AG09319 (cell line): ENCODE measurements at regions not wholly inside any gene's neighbourhood (a gene's known extent, or its start where the extent isn't known, plus 50 kb on each side); places are given as distances from the start of the nearest gene placed in this dataset.

Source experiments
- DNase-seq: peaks from one replicate; pipeline ENCODE4 v3.0.0-alpha.2; 2010; ENCODE audit warnings: low read depth; ENCODE audit errors: extremely low read depth
- TF ChIP-seq, protein P1 (sequence below): IDR thresholded peaks from 2 replicates; pipeline ENCODE4 v1.5.1; 2011; ENCODE audit warnings: low read depth, mild to moderate bottlenecking, inconsistent platforms, low read length, moderate library complexity

DNA sequence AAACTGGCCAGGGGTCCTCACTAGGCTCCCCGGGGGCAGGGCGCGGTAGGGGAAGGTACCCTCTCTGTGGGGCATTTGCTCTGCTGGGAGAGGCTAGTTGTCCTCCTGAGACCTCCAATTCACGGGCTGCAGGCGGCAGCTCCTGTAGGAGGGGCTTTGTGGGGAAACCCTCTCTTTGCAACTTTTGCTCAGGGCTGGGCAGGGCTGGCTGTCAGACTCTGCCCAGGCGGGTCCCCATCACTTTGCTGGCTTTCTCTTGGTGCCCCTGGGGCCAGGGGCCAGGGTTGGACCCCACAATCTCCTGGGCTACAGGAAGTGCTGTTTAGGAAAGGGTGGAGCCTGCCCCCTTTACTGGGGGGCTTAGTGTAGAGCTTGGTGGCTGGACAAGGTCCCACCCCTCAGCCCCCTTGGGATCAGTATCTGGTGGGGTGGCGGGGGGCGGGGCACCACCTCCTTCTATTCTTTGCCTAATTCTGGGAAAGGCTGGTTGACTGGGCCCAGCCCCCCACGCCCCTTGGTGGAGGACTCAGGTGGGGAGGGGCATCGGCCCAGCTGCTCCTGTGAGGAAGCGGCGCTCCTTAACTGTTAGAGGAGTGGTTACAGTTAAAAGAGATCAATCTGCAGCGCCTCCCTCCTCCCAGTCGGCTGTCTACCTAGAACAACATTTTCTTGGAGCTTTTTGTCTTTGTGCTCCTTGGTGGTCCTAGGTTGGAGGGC is 918.7 kb downstream of the AACS start:
- no peak for DNase-seq
- TF ChIP-seq, protein P1, sequence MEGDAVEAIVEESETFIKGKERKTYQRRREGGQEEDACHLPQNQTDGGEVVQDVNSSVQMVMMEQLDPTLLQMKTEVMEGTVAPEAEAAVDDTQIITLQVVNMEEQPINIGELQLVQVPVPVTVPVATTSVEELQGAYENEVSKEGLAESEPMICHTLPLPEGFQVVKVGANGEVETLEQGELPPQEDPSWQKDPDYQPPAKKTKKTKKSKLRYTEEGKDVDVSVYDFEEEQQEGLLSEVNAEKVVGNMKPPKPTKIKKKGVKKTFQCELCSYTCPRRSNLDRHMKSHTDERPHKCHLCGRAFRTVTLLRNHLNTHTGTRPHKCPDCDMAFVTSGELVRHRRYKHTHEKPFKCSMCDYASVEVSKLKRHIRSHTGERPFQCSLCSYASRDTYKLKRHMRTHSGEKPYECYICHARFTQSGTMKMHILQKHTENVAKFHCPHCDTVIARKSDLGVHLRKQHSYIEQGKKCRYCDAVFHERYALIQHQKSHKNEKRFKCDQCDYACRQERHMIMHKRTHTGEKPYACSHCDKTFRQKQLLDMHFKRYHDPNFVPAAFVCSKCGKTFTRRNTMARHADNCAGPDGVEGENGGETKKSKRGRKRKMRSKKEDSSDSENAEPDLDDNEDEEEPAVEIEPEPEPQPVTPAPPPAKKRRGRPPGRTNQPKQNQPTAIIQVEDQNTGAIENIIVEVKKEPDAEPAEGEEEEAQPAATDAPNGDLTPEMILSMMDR: no peak

DNA sequence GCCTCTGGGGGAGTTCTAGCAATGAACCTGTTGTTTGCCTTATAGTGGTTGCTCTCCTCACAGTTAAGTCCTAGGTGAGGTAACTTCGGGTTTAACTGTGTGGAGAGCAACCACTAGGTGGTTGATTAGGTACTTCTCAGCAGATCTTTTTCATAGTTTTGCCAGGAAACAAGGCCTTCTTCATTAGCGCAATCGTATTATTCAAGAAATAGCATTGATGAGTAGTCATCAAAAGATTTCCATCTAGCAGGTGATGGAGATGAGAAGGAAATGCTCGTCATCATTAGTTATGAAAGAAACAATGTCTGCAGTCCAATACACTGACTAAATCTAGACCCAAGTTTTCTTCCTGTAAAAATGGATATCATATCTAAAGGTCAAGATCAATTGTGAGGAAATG is 923.3 kb downstream of the AACS start:
- TF ChIP-seq, protein P1: no peak
- no peak for DNase-seq

GRCh38 chr12:125989696-125990095 is 924.5 kb downstream of the AACS start:
- DNase-seq: no peak
- TF ChIP-seq, protein P1: no peak

GRCh38 chr12:125996443-125996842 is 931.2 kb downstream of the AACS start:
- TF ChIP-seq, protein P1: no peak
- no peak for DNase-seq

DNA sequence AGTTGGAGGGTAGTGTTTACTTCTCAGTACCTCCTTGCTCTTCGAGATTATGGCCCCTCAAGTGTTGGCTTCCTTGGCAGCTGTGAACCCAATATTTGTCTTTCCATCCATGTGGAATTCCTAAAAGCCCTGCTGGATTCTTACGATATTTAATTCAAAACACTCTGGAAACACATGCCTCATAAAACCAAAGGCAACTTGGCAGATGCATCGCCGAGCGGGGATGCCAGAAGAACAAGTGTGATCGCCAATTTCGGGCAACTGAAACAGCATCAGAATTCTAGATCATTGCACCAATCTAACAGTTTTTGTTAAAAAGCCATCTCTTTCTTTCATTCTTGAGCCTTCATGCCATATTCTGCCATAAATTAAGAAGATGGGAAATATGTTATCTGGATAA is 934.4 kb downstream of the AACS start:
- DNase-seq: no peak
- TF ChIP-seq, protein P1: no peak

DNA sequence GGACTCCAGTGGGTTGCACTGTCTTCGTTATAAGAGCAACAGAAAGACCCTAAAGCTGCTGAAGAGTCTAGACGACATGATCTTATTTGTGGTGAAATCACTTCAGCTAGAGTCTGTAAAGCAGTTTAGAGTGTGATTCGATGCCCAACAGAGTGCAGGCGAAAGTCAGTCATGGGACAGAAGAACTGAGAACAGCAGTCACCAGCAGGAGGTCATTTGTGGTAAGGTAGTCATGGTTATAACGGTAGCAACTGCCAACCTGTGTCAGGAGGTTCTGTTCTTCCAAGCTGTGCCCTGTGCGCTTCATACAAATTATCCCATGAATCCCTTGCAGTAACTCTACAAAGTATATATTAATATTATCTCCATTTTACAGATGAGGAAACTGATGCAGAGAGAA is 954.1 kb downstream of the AACS start:
- DNase-seq: no peak
- TF ChIP-seq, protein P1: no peak

- no peak for DNase-seq
- TF ChIP-seq, protein P1: no peak
Observed at GRCh38 chr12:126021675-126022074, 956.4 kb downstream of the AACS start.
